GM12872 (cell line): ENCODE measurements at regions not wholly inside any gene's neighbourhood (a gene's known extent, or its start where the extent isn't known, plus 50 kb on each side); places are given as distances from the start of the nearest gene placed in this dataset.

Experiments used
- TF ChIP-seq, protein P1 (sequence below): IDR thresholded peaks from 3 replicates; pipeline ENCODE4 v1.5.1; 2011; ENCODE audit warnings: low read depth, mild to moderate bottlenecking, low read length, moderate library complexity; ENCODE audit not compliant: insufficient read depth

DNA sequence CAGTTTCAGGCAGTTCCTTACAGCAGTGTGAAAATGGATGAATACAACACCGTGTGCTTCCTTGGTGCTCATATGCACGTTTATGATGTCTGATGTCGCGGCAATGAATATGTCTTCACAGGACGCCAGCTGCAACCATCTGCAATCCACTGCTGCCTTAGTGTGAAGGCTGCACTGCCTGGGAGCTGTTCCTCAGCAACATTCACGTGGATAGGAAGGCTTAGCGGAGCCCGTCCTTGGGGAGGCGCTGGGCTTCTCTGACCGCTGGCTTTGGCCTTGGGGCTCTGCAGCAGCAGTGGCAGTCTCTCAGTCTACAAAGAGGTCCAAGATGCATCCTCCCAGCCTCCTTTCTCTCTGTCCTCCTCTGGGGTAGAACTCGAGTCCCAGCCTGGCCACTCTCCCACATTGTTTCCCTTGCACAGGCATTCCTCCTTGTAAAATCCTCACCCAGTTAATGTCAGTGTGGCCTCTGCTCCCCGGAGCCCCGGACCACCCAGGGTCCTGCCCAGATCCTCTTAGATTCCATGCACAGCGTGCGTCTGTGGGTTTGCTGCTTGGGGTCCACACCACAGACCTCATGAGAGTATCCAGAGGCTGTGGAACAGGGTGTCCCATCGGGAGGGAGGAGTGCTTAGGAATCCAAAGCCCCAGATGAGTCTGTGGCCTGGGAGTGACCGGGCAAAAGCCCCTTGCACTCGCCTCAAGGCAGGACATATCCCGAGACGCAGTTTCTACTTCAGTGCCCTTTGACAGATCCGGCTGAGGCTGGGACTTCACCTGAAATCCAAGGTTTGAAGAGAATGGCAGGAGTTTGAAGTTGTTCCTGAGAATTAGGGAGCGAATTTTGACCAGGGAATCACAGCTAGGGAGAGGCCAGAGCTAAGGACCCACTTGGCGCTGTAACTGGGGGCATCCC, 181.3 kb downstream of the THBS2 start:
- TF ChIP-seq, protein P1, sequence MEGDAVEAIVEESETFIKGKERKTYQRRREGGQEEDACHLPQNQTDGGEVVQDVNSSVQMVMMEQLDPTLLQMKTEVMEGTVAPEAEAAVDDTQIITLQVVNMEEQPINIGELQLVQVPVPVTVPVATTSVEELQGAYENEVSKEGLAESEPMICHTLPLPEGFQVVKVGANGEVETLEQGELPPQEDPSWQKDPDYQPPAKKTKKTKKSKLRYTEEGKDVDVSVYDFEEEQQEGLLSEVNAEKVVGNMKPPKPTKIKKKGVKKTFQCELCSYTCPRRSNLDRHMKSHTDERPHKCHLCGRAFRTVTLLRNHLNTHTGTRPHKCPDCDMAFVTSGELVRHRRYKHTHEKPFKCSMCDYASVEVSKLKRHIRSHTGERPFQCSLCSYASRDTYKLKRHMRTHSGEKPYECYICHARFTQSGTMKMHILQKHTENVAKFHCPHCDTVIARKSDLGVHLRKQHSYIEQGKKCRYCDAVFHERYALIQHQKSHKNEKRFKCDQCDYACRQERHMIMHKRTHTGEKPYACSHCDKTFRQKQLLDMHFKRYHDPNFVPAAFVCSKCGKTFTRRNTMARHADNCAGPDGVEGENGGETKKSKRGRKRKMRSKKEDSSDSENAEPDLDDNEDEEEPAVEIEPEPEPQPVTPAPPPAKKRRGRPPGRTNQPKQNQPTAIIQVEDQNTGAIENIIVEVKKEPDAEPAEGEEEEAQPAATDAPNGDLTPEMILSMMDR, result no peak

DNA sequence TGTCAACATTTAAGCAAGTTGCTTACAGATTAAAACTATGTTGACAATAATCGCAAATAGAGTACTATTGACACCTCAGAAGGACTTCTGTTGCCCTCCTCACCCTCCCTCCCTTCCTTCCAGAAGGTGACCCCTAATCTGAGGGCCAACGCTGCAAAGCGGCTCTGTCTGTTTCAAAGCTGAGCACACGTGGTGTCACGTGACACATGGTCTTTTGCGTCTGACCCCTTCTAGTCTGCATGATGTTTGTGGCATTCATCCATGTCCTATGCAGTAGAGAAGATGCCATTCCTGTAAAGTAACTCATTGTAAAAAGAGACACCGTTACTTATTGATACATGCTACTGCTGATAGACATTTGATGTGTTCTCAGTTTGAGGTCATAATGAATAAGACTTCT, 182.3 kb downstream of the THBS2 start:
- TF ChIP-seq, protein P1, result no peak

DNA sequence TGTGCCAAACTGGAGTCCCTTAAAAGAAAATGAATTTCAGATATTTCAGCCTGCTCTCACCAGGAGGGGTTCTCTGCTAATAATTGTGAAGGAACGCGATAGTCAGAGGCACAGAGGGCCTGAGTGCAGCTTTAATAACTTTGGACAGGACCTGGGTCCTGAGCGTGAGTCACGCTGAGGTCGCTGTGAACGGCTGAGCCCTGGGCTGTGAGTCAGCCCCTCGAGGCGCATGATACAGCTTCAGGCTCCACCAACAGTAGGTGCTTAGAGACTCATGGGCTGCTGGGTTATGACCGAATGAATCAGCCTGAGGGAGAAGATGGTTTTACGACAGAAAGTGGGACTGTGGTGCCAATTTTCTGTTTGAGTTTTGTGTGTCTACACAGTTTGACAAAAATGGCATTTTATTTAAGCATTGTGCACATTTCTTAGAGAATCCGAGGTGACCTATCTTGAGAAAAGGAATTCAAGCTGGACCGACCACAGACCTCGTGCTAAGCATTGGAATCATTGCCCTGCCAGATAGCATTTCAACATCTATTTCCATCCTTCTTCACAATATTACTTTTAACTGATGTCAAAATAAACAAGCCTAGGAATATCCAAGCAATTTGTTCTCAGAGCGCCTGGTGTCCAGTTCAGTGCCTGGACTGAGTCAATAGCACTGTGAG, 183.0 kb downstream of the THBS2 start:
- TF ChIP-seq, protein P1, result no peak

DNA sequence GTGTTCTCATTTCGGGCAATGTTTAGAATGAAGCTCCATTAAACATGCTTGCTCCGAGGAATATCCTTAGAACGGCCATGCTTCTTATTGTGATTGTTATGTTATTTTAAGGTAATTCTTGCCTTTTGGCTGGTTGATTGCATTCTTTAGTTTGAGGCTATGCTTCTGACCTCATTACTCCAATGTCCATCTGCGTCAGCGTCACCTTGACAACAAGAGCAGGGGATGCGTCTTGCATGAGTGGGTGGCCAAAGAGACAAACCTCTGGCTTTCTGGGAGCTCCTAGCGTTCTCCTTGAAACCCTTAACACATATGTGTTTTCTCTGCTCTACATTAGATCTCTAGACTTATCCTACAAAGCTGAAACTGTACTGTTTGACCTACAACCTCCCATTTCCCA, 184.3 kb downstream of the THBS2 start:
- TF ChIP-seq, protein P1, result no peak

DNA sequence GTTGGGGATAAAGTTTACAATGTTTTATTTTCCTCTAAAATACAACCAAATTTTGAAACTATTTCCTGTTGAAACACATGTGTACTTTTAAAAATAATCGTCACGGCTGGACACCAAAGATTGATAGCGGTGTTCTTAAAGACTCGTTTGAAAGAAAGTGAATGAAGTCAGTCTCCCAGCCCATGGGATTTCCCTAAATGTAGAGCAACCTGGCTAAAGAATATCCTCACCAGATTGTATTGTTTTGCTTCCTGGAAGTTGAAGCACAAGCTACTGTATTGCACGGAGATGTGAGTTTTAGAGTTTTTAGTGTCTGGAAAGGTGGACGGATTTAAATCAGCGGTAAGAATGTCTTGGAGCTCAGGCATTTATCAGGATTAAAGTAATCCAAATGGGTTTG, 189.5 kb downstream of the THBS2 start:
- TF ChIP-seq, protein P1, result no peak

DNA sequence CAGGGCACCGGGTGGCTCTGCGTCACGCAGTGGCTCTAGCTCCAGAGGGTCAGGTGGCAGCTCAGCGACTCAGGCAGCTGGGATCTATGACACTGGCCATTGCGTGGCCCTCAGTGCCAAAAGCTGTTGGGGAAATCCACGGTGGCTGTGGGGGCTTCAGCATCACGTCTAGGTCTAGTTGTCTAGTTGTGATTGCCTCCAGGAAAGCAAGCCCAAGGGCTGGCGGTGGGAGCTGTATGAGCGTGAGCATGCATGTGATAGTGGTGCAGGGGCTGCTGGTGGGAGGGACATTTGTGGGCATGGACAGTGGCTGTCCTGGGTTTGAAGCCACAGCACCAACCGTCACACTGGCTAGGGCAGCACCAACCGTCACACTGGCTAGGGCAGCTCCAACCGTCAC, 191.4 kb downstream of the THBS2 start:
- TF ChIP-seq, protein P1, result no peak

DNA sequence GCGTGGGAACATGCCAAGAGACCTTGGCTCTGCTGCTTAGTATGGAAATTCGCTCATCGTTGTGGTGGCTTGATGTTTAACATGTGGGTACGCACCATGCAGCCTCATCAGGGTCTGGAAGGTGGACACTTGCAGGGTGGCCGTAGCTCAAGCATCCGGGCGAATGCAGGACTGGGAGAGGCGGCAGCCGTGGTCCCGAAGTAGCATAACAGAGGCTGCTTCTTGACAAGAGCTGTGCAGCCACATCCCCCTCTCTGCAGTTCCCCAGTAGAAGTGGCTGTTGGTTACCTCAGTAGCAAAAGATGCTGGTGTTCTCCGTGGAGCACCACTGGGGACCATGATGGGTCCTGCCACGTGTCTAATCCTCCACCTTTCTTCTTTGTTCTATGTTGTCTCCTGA, 195.0 kb downstream of the THBS2 start:
- TF ChIP-seq, protein P1, result no peak
